HG03378 (cell line): ENCODE measurements at regions not wholly inside any gene's neighbourhood (a gene's known extent, or its start where the extent isn't known, plus 50 kb on each side); places are given as distances from the start of the nearest gene placed in this dataset.
"Not testable (repeated sequence)": the region's sequence is repeated elsewhere in the genome, so short reads cannot be mapped to it uniquely, and the experiment has no call there.

Source experiments
- ATAC-seq: cut with Tn5 transposase; IDR thresholded peaks from one replicate; pipeline ENCODE4 v1.9.1; 2021; ENCODE audit warnings: mild to moderate bottlenecking, moderate library complexity; ENCODE audit not compliant: unreplicated experiment

- no peak for ATAC-seq
Measured at GRCh38 chr9:30771163-30771708, 1613.2 kb upstream of the ACO1 start.

- no peak for ATAC-seq
Measured at GRCh38 chr9:30771760-30772159, 1612.7 kb upstream of the ACO1 start.

- ATAC-seq = no peak
Measured at GRCh38 chr9:30773427-30773826, 1611.0 kb upstream of the ACO1 start.

GRCh38 chr9:30774326-30774725 lies 1610.1 kb upstream of the ACO1 start:
- no peak for ATAC-seq

GRCh38 chr9:30775236-30775635 lies 1609.2 kb upstream of the ACO1 start:
- ATAC-seq = no peak

GRCh38 chr9:30796764-30797163 lies 1587.7 kb upstream of the ACO1 start:
- ATAC-seq = no peak

GRCh38 chr9:30799527-30800101 lies 1584.8 kb upstream of the ACO1 start:
- no peak for ATAC-seq

GRCh38 chr9:30800421-30800820 lies 1584.0 kb upstream of the ACO1 start:
- no peak for ATAC-seq

- ATAC-seq = no peak
Measured at GRCh38 chr9:30812821-30813220, 1571.6 kb upstream of the ACO1 start.

- ATAC-seq = no peak
Measured at GRCh38 chr9:30815585-30815984, 1568.9 kb upstream of the ACO1 start.

GRCh38 chr9:30845136-30845535 lies 1539.3 kb upstream of the ACO1 start:
- no peak for ATAC-seq

- no peak for ATAC-seq
Measured at GRCh38 chr9:30846651-30847050, 1537.8 kb upstream of the ACO1 start.

GRCh38 chr9:30851600-30851999 lies 1532.8 kb upstream of the ACO1 start:
- ATAC-seq = no peak

GRCh38 chr9:30900706-30901105 lies 1483.7 kb upstream of the ACO1 start:
- no peak for ATAC-seq

GRCh38 chr9:30913331-30913730 lies 1471.1 kb upstream of the ACO1 start:
- no peak for ATAC-seq

- no peak for ATAC-seq
Measured at GRCh38 chr9:30915451-30915850, 1469.0 kb upstream of the ACO1 start.

- no peak for ATAC-seq
Measured at GRCh38 chr9:30925126-30925525, 1459.3 kb upstream of the ACO1 start.

GRCh38 chr9:30925635-30926034 lies 1458.8 kb upstream of the ACO1 start:
- ATAC-seq = no peak

GRCh38 chr9:30928045-30928444 lies 1456.4 kb upstream of the ACO1 start:
- ATAC-seq = no peak

- no peak for ATAC-seq
Measured at GRCh38 chr9:30932226-30932625, 1452.2 kb upstream of the ACO1 start.

- no peak for ATAC-seq
Measured at GRCh38 chr9:30935730-30936129, 1448.7 kb upstream of the ACO1 start.

GRCh38 chr9:30937106-30937505 lies 1447.3 kb upstream of the ACO1 start:
- ATAC-seq = no peak

- ATAC-seq = not testable (repeated sequence)
Measured at GRCh38 chr9:30942852-30943251, 1441.6 kb upstream of the ACO1 start.
